T follicular helper cell (primary cell): ENCODE measurements at regions not wholly inside any gene's neighbourhood (a gene's known extent, or its start where the extent isn't known, plus 50 kb on each side); places are given as distances from the start of the nearest gene placed in this dataset.

Experiments used
- DNase-seq: peaks from one replicate; pipeline ENCODE4 v3.0.0-alpha.2; 2020; ENCODE audit warnings: low read depth

GRCh38 chr5:165094782-165095181, 1589.4 kb downstream of the MAT2B start:
- no peak for DNase-seq

- DNase-seq = no peak
Observed at GRCh38 chr5:165101709-165102108, 1596.3 kb downstream of the MAT2B start.

GRCh38 chr5:165104611-165105010, 1599.2 kb downstream of the MAT2B start:
- DNase-seq = no peak

GRCh38 chr5:165108809-165109208, 1603.4 kb downstream of the MAT2B start:
- DNase-seq = no peak

- no peak for DNase-seq
Observed at GRCh38 chr5:165119175-165119574, 1613.8 kb downstream of the MAT2B start.

GRCh38 chr5:165126598-165126997, 1621.2 kb downstream of the MAT2B start:
- no peak for DNase-seq

- DNase-seq = no peak
Observed at GRCh38 chr5:165127941-165128340, 1622.5 kb downstream of the MAT2B start.

GRCh38 chr5:165130656-165131055, 1625.2 kb downstream of the MAT2B start:
- DNase-seq = no peak

GRCh38 chr5:165134155-165134554, 1628.7 kb downstream of the MAT2B start:
- no peak for DNase-seq

GRCh38 chr5:165135565-165135964, 1630.1 kb downstream of the MAT2B start:
- no peak for DNase-seq

- no peak for DNase-seq
Observed at GRCh38 chr5:165137701-165138100, 1632.3 kb downstream of the MAT2B start.

- no peak for DNase-seq
Observed at GRCh38 chr5:165138236-165138635, 1632.8 kb downstream of the MAT2B start.

GRCh38 chr5:165139262-165139661, 1633.8 kb downstream of the MAT2B start:
- no peak for DNase-seq

GRCh38 chr5:165139721-165140120, 1634.3 kb downstream of the MAT2B start:
- DNase-seq = no peak

- no peak for DNase-seq
Observed at GRCh38 chr5:165143741-165144140, 1638.3 kb downstream of the MAT2B start.

- no peak for DNase-seq
Observed at GRCh38 chr5:165149431-165149830, 1644.0 kb downstream of the MAT2B start.

GRCh38 chr5:165152058-165152457, 1646.6 kb downstream of the MAT2B start:
- no peak for DNase-seq

- DNase-seq = no peak
Observed at GRCh38 chr5:165157219-165157618, 1651.8 kb downstream of the MAT2B start.

GRCh38 chr5:165161204-165161603, 1655.8 kb downstream of the MAT2B start:
- DNase-seq = no peak

- no peak for DNase-seq
Observed at GRCh38 chr5:165163861-165164260, 1658.4 kb downstream of the MAT2B start.

GRCh38 chr5:165173651-165174050, 1668.2 kb downstream of the MAT2B start:
- DNase-seq = no peak

- DNase-seq = no peak
Observed at GRCh38 chr5:165175041-165175440, 1669.6 kb downstream of the MAT2B start.

- DNase-seq = no peak
Observed at GRCh38 chr5:165184183-165184582, 1678.8 kb downstream of the MAT2B start.

GRCh38 chr5:165185716-165186115, 1680.3 kb downstream of the MAT2B start:
- no peak for DNase-seq

GRCh38 chr5:165187815-165188214, 1682.4 kb downstream of the MAT2B start:
- no peak for DNase-seq
